SH-SY5Y (cell line): ENCODE measurements at regions not wholly inside any gene's neighbourhood (a gene's known extent, or its start where the extent isn't known, plus 50 kb on each side); places are given as distances from the start of the nearest gene placed in this dataset.

ENCODE experiments used
- GATA2 ChIP-seq: IDR thresholded peaks from 2 replicates; pipeline ENCODE4 v1.6.1; 2011; ENCODE audit warnings: mild to moderate bottlenecking, low read depth, low read length
- GATA3 ChIP-seq: IDR thresholded peaks from 2 replicates; pipeline ENCODE4 v1.6.1; 2011; ENCODE audit warnings: low read depth, mild to moderate bottlenecking, low read length, moderate library complexity

- no peak for TF ChIP-seq GATA2
- TF ChIP-seq GATA3, result no peak
Observed at GRCh38 chr18:77895250-77895649, 645.6 kb downstream of the GALR1 start.
